ENCODE measurements at regions not wholly inside any gene's neighbourhood (a gene's known extent, or its start where the extent isn't known, plus 50 kb on each side); places are given as distances from the start of the nearest gene placed in this dataset.

GRCh38 chr13:97160421-97160820 is 61.7 kb upstream of the MBNL2 start:
- TF ChIP-seq CTCF (IDR thresholded peaks at IDR 0.05) (no peak), POLR2A (IDR thresholded peaks at IDR 0.05) (no peak)
